AG04450 (cell line): ENCODE measurements at regions not wholly inside any gene's neighbourhood (a gene's known extent, or its start where the extent isn't known, plus 50 kb on each side); places are given as distances from the start of the nearest gene placed in this dataset.

Source experiments
- CTCF ChIA-PET: fragments of 300-600, 350-600 bp; formaldehyde crosslinking; extraction: SDS; loops from one replicate; lab custom pipeline; 2022; ENCODE audit warnings: antibody characterized with exemption, inconsistent platforms; lab: Charles Lee
- POLR2A ChIA-PET: fragments of 350-600 bp; formaldehyde crosslinking; extraction: SDS; loops from one replicate; lab custom pipeline; 2021; ENCODE audit warnings: antibody characterized with exemption, inconsistent platforms; lab: Yijun Ruan, JAX
- DNase-seq: peaks from one replicate; pipeline ENCODE4 v3.0.0-alpha.2; 2011; ENCODE audit warnings: low read depth, low spot score
- H3K27ac ChIP-seq: one replicate; pipeline ENCODE4 v1.5.1; 2012; ENCODE audit warnings: low read depth, low read length, control low read depth
- H3K27me3 ChIP-seq: one replicate; pipeline ENCODE4 v1.6.0; 2012; ENCODE audit warnings: low read length; ENCODE audit not compliant: control insufficient read depth, insufficient read depth
- H3K4me3 ChIP-seq: 2 replicates; pipeline ENCODE4 v1.5.1; 2011; ENCODE audit warnings: mild to moderate bottlenecking, low read depth, low read length, control low read depth
- H3K9me3 ChIP-seq: 2 replicates; pipeline ENCODE4 v1.5.1; 2012; ENCODE audit warnings: low read length; ENCODE audit not compliant: control insufficient read depth, insufficient read depth
- TF ChIP-seq, protein P1 (sequence below): IDR thresholded peaks from 2 replicates; pipeline ENCODE4 v1.5.1; 2011; ENCODE audit warnings: low read depth, low read length, control low read depth, inconsistent platforms

DNA sequence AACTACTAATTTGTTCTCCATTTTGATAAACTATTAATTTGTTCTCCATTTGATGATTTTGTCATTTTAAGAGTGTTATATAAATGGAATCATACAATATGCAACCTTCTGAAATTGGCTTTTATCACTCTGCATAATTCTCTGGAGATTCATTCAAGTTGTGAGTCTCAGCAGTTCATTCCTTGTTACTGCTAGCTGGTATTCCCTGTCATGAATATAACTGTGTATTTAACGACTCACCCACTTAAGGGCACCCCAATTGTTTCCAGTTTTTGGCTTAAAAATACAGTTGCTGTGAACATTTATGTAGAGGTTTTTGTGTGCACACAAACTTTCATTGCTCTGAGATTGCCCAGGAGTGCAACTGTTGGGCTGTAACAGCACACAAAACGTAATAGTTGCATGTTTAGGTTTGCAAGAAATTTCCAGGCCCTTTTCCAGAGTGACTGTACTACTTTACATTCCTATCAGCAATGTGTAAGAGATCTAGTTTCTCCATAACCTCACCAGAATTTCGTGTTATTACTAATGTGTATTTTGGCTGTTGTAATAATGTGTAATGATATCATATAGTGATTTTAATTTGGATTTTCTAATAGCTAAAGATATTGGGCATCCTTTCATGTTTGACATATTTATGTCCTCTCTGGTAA lies 153.2 kb upstream of the ADCY1 start:
- ChIA-PET POLR2A (no interaction called here), CTCF (no interaction called here)
- Histone ChIP-seq H3K27ac (no peak overlapping the region), H3K4me3 (no peak overlapping the region), H3K9me3 (no peaks in the 10 kb centered on the region), H3K27me3 (no peaks in the 10 kb centered on the region)
- DNase-seq = no peak
- TF ChIP-seq, protein P1, sequence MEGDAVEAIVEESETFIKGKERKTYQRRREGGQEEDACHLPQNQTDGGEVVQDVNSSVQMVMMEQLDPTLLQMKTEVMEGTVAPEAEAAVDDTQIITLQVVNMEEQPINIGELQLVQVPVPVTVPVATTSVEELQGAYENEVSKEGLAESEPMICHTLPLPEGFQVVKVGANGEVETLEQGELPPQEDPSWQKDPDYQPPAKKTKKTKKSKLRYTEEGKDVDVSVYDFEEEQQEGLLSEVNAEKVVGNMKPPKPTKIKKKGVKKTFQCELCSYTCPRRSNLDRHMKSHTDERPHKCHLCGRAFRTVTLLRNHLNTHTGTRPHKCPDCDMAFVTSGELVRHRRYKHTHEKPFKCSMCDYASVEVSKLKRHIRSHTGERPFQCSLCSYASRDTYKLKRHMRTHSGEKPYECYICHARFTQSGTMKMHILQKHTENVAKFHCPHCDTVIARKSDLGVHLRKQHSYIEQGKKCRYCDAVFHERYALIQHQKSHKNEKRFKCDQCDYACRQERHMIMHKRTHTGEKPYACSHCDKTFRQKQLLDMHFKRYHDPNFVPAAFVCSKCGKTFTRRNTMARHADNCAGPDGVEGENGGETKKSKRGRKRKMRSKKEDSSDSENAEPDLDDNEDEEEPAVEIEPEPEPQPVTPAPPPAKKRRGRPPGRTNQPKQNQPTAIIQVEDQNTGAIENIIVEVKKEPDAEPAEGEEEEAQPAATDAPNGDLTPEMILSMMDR = no peak

DNA sequence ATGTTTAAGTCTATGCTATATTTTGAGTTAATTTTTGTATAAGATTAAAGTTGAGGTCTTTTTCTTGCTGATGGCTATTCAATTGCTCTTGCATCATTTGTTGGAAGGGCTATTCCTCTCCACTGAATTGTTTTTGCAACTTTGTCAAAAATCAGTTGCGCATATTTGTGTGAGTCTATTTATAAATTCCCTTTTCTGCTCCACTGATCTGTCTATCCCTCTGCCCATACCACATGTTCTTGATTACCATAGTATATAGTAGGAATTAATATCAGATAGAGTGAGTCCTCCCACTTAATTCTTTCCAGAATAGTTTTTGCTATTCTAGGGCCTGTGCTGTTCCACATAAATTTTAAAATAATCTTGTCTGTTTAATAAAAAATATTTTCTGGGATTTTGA lies 152.4 kb upstream of the ADCY1 start:
- no peaks in the 10 kb centered on the region for H3K27me3 ChIP-seq
- H3K27ac ChIP-seq = no peak overlapping the region
- ChIA-PET POLR2A (no interaction called here), CTCF (no interaction called here)
- no peak overlapping the region for H3K4me3 ChIP-seq
- TF ChIP-seq, protein P1 = no peak
- no peaks in the 10 kb centered on the region for H3K9me3 ChIP-seq
- no peak for DNase-seq

DNA sequence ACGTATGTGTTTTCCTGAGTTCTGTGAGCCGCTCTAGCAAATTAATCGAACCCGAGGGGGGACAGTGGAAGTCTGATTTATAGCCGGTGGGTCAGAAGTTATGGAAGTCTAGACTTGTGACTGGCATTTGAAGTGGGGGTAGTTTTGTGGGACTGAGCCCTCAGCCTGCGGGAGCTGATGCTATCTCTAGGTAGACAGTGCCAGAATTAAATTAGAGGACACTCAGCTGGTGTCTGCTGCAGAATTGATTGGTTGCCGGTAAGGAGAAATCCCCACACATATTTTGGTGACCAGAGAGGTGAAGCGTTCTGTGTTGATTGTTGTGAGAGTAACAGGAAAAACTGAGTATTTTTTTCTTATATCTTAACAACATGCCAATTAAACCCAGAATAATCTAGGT lies 143.8 kb upstream of the ADCY1 start:
- TF ChIP-seq, protein P1 = no peak
- Histone ChIP-seq H3K27me3 (peaks cover 6% of the 10 kb centered on the region), H3K4me3 (no peak overlapping the region), H3K27ac (no peak overlapping the region), H3K9me3 (no peaks in the 10 kb centered on the region)
- POLR2A ChIA-PET = no interaction called here
- DNase-seq = no peak
- CTCF ChIA-PET = no interaction called here

DNA sequence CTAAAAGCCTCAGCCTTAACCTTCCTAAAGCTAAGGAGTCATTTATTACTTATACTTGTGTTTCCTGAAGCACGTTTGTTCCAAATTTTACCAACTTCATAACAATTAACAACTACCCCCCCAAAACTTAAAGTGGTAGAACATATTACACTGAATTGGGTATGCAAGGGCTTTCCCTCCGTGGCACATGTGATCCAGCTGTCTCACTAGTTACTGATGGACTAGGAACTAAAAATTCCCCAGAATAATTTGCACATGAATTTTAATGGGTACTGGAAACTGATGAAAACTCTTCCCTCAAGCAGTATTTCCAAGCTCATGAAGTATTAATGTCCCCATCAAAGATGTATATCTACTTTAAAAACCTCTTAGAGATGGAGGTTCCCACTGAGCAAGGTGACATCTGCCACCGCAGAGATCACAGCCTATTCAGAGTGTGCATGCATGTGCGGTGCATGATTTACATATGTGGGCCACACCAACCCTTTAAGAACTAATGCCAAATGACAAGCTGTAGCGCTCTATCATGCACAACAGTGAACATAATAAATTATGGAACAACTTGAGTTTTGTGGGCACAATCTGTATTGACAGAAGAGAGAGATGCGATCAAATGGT lies 139.9 kb upstream of the ADCY1 start:
- no peak for DNase-seq
- TF ChIP-seq, protein P1 = no peak
- H3K27me3 ChIP-seq = peaks cover 6% of the 10 kb centered on the region
- no peak overlapping the region for H3K4me3 ChIP-seq
- ChIA-PET POLR2A (no interaction called here), CTCF (no interaction called here)
- no peak overlapping the region for H3K27ac ChIP-seq
- H3K9me3 ChIP-seq = no peaks in the 10 kb centered on the region

DNA sequence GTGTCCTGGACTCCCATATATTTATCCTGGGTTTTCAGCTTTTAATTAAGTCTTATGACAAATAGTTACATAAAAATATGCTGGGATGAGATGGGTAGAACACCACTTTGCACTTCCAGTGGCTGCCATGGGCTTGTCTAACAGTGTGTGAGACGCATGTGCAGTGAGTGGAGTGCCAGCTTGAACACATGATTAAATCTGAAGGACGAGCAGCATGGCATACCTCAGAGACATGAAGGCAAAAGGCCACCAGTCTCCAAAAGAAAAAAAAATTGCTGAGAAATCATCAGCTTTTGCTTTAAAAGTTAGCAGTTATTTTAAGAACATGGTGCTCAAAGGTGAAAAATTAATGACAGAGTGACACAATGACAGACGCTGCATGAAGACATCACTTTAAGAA lies 139.0 kb upstream of the ADCY1 start:
- Histone ChIP-seq H3K4me3 (no peak overlapping the region), H3K27ac (no peak overlapping the region), H3K9me3 (no peaks in the 10 kb centered on the region), H3K27me3 (peaks cover 5% of the 10 kb centered on the region)
- POLR2A ChIA-PET = no interaction called here
- DNase-seq = no peak
- CTCF ChIA-PET = no interaction called here
- TF ChIP-seq, protein P1 = no peak
